ENCODE measurements at regions not wholly inside any gene's neighbourhood (a gene's known extent, or its start where the extent isn't known, plus 50 kb on each side); places are given as distances from the start of the nearest gene placed in this dataset.

- DNase-seq (ENCODE audit: low read depth) = no peak
These were observed 173.8 kb downstream of the RPLP1 start for GRCh38 chr15:69626095-69627066.

- DNase-seq (ENCODE audit: low read depth) = no peak
These were observed 175.0 kb downstream of the RPLP1 start for GRCh38 chr15:69627548-69628158.

- no peak for DNase-seq (ENCODE audit: low read depth)
These were observed 175.9 kb downstream of the RPLP1 start for GRCh38 chr15:69628256-69629093.

GRCh38 chr15:69629631-69630161 lies 177.1 kb downstream of the RPLP1 start:
- no peak for DNase-seq (ENCODE audit: low read depth)

GRCh38 chr15:69631005-69631404 lies 178.4 kb downstream of the RPLP1 start:
- DNase-seq (ENCODE audit: low read depth) = no peak

- no peak for DNase-seq (ENCODE audit: low read depth)
These were observed 179.4 kb downstream of the RPLP1 start for GRCh38 chr15:69631978-69632377.

DNA sequence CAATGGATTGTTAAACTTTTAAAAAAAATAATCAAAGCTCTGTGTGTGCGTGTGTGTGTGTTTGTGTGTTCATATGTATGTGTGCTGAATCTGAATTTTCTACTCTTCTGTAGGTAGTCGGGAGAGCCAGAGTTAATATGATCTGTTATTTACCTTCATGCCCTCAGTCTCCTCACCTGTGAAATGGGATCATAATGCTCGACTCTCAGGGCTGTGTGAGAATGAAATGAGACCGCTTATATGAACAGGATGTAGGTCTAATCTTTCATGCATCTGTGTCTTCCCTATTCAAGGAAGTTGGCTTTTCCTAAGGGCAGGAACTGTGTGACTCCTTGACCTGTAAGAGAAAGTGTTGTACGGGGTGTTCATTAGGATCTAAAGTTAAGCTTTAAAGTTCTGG lies 182.2 kb downstream of the RPLP1 start:
- no peak for DNase-seq (ENCODE audit: low read depth)

- no peak for DNase-seq (ENCODE audit: low read depth)
These were observed 183.7 kb downstream of the RPLP1 start for GRCh38 chr15:69636169-69636915.

GRCh38 chr15:69637818-69638217 lies 185.2 kb downstream of the RPLP1 start:
- DNase-seq (ENCODE audit: low read depth) = no peak

- DNase-seq (ENCODE audit: low read depth) = no peak
These were observed 190.9 kb downstream of the RPLP1 start for GRCh38 chr15:69643476-69643875.

DNA sequence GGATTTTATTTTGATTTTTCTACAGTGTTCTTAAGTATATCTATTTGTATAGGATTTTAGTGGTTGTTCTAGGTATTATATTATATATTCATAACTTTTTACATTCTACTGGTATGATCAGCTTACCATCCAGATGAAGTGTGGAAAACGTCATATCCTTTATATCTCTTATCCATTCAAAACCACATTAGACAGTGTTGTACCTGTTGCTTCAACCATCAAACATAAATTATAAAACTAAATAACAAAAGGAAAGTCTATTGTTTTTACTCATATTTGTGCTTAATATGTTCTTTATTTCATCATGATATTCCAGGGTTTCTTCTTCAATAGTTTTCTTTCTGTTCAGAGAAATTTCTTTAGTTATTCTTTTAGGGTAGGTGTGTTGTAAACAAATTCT lies 191.4 kb downstream of the RPLP1 start:
- DNase-seq (ENCODE audit: low read depth) = no peak

DNA sequence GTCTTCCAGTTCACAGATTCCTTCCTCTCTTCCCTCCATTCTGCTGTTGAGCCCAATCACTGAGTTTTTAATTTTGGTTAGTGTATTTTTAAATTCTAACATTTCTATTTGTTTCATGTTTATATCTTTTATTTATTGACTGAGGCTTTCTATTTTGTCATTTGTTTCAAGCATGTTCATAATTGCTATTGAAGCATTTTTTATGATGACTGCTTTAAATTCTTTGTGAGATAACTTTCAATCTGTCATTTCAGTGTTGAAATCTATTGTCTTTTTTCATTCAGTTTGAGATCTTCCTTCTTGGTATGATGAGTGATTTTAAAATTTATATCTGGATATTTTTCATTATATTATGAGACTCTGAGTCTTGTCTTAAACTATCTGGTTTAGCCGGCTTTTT lies 192.3 kb downstream of the RPLP1 start:
- DNase-seq (ENCODE audit: low read depth) = no peak

DNA sequence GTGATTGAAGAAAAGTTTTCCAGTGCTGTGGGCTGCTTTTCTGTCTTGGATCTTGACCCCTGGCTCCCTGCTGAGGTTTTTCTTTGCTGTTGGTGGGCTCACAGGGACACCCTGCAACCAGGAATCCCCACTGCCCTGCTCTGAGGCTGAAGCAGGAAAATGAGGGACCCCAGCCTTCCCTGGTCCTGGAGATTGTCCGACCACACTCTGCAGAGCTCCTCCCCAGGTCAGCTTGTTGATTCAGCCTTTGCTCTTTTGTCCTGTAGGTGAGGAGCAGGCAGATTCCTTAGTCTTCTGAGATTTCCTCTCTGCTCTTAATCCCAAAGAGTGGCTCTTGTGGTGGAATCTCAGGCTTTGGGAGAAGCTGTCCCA lies 194.5 kb downstream of the RPLP1 start:
- no peak for DNase-seq (ENCODE audit: low read depth)

- DNase-seq (ENCODE audit: low read depth) = no peak
These were observed 195.6 kb downstream of the RPLP1 start for GRCh38 chr15:69648212-69648611.

DNA sequence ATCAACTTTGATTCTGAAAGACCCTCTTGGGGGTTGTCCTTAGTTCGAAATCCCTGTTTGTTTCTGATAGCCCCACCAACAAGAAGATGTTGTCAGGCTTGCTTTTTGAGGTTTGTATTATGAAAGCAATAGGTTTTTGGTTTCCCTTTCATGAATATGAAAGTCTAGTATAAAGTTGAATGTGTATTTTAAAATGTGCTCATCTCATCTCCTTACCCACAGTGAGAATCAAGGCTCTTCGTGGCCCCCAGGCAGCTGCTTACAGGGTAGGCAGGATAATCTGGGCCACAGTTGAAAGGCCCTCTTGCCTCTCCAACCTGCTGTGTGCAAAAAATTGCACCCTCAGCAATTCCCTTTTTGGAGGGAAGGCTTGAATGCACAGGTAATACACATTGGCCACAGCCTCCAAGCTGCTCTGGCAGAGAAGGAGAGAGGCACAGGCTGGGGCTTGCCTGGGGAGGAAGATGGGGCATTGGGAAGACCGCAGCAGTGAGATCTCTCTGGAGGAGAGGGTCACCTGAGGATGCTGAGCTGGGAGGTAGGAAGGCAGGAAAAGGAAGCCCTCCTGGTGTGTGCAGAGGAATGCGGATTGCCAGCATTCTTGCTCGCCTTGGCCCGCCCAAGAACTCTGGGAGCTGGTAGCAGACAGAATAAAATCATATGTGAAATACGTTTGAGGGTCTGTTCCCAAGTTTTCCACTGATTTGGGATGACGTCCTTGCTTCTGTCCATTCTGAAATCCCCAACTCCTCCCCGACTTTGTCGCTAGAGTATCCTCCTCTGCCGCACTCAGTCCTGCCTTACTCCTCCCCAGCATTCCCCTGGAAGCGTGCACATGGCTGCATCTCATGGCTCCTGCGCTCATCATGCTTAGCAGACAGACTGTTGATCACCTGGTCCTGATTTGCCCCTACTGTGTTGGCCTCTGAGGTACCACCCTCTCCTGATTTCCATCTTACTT lies 196.4 kb downstream of the RPLP1 start:
- DNase-seq (ENCODE audit: low read depth) = no peak

DNA sequence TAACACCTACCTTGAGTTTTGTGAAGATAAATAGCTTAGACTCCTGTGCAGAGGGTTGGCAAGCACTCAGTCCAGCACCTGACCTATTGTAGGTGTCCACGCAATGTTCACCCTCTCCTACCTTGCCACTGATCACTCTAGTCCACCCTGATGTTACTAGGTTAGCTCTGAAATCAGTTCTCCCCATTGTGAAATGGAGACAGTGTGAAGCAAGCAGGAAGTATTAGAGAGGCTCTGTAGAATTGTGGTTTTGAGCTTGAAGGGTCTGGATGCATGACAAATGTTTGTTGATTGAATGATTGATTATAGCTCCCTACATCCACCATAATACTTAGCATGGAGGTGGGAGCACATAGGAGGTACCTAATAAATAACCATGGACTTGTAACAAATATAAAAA lies 199.7 kb downstream of the RPLP1 start:
- DNase-seq (ENCODE audit: low read depth) = no peak

- no peak for DNase-seq (ENCODE audit: low read depth)
These were observed 200.2 kb downstream of the RPLP1 start for GRCh38 chr15:69652751-69653305.

DNA sequence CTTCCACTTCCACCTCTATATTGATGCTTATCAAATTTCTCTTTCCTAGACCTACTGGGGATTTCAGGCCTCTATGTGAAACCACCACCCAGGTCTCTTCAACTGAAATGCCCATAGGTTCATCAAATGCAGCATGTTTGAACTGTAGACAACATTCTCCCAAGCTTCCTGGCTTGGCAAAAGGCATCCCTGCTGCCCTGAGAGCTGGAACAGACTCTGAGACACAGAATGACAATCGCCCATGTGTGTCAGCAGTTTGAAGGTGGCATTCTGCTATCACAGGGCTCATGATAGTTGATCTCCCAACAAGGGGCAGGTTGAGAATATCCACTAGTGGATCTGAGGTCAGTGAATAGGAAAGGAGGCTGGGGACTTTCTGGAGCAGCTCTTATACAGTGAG lies 200.7 kb downstream of the RPLP1 start:
- DNase-seq (ENCODE audit: low read depth) = no peak

- DNase-seq (ENCODE audit: low read depth) = no peak
These were observed 201.2 kb downstream of the RPLP1 start for GRCh38 chr15:69653846-69654245.

All from CMK (cell line).